WI38 (cell line): ENCODE measurements at regions not wholly inside any gene's neighbourhood (a gene's known extent, or its start where the extent isn't known, plus 50 kb on each side); places are given as distances from the start of the nearest gene placed in this dataset.

Experiments used
- H3K4me3 ChIP-seq: 2 replicates; pipeline ENCODE4 v1.5.1; 2011; ENCODE audit warnings: low read depth, mild to moderate bottlenecking, control low read depth, low read length
- TF ChIP-seq, protein P1 (sequence below): IDR thresholded peaks from 2 replicates; pipeline ENCODE4 v1.5.1; 2012; ENCODE audit warnings: low read depth, mild to moderate bottlenecking, control low read depth, low read length

DNA sequence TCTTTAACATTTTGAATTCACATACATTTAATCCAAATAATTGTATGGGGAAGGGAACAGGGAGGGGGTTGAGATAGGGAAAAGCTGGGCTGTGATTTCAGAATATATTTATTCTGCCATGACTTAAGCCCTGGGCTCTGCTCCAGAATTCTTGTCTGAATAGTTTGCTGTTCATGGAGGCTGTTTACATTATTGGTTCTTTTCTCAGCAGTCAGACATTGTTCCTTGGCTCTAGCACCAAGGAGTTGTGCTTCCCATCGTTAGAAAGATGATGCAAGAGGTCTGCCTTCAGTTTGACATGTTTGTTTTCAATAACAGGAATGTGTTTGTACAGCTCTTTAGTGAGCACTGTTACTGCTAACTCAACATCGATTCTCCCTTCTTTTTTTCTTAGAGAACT is 198.8 kb upstream of the CDYL start:
- TF ChIP-seq, protein P1, sequence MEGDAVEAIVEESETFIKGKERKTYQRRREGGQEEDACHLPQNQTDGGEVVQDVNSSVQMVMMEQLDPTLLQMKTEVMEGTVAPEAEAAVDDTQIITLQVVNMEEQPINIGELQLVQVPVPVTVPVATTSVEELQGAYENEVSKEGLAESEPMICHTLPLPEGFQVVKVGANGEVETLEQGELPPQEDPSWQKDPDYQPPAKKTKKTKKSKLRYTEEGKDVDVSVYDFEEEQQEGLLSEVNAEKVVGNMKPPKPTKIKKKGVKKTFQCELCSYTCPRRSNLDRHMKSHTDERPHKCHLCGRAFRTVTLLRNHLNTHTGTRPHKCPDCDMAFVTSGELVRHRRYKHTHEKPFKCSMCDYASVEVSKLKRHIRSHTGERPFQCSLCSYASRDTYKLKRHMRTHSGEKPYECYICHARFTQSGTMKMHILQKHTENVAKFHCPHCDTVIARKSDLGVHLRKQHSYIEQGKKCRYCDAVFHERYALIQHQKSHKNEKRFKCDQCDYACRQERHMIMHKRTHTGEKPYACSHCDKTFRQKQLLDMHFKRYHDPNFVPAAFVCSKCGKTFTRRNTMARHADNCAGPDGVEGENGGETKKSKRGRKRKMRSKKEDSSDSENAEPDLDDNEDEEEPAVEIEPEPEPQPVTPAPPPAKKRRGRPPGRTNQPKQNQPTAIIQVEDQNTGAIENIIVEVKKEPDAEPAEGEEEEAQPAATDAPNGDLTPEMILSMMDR, result no peak
- no peak overlapping the region for H3K4me3 ChIP-seq

DNA sequence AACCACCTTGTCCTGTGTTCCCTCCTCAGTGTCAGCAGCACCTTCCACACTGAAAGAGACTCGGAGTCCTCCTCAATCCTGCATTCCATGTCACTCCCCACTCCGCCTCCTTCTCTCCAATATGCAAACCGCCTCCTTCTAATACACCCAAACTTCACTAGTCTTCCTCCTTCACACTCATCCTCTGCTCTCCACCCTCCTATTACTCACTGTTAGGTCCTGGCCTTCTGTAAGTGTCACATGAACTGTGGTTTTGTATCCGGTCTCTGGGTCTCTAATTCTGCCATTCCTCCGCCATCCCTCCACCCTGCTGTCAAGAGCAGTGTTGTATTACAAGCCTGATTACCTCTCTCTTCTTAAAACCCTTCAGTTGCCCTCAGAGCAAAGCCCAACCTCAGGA is 200.5 kb upstream of the CDYL start:
- H3K4me3 ChIP-seq, result no peak overlapping the region
- TF ChIP-seq, protein P1, result no peak

DNA sequence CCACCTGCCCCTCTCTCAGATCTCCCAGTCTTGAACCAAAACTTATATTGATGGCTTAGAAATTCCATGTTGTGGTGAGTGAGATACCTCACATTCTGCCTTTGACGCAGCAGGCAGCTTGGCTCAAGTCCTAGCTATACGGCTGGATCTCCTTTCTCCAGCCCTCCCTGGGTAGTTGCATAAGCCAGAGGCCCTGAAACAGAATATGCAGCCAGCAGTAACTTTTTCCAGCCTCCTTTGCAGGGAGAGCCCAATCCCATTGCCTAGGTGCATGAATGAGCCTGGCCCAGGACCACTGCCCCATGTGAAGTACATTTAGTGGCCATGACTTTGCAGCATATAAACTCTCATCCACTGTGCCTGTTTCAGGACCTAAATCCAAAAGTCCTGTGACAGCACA is 202.2 kb upstream of the CDYL start:
- H3K4me3 ChIP-seq, result no peak overlapping the region
- TF ChIP-seq, protein P1, result no peak

DNA sequence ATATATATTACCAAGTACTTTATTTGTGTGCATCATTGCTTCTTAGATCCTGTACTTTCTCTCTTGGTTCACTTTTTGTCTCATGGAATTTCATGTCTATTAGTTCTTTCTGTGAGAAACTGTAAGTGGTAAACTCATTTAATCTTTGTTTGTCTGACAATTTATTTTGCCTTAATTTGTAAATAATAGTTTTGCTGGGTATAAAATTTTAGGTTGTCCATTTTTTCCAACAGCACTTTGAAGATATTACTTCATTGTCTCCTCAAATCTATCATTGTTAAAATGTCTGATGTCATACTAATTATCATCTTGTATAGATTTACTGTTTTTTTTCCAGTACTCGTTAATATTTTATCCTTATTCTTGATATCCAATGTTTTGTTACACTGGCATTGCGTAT is 205.2 kb upstream of the CDYL start:
- TF ChIP-seq, protein P1, result no peak

DNA sequence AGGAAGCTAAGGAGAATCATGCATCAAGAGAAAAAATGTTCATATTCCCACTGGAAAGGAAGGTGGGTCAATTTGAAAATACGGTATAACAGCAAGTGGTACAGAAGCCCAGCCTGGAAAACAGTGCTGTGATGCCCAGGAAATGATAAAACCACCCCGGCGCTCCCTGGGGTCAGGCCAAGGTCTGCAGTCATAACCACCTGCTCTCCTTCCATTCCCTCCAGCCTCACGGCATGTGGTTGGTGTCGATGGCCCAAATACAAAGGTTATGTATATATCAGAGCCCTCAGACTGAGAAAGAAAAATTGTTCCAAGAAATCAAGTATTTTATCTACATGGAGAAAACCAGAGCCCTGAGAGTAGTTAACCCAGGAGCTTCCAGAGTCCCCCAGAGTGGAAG is 208.1 kb upstream of the CDYL start:
- no peak overlapping the region for H3K4me3 ChIP-seq
- TF ChIP-seq, protein P1, result no peak

More for the DNA sequence above, 205.2 kb upstream of the CDYL start:
- H3K4me3 ChIP-seq, result no peak overlapping the region

DNA sequence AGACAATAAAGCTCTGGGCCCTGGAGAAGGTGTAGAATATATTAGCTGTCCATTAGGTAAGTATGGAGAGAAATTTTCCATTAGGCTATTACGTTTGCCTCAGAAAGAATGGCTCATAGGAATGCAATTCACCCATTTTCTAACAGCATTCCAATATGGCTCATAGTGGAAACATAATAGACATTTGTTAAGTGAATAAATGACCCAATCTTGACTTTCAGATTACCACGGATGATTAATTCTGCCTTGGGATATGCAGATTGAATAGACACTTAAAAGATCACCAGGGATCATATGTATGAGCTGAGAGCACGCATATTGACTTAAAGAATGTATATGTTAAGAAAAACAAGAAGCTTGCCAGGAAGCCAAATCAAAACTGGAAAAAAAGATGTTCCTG is 209.1 kb upstream of the CDYL start:
- TF ChIP-seq, protein P1, result no peak
- no peak overlapping the region for H3K4me3 ChIP-seq

DNA sequence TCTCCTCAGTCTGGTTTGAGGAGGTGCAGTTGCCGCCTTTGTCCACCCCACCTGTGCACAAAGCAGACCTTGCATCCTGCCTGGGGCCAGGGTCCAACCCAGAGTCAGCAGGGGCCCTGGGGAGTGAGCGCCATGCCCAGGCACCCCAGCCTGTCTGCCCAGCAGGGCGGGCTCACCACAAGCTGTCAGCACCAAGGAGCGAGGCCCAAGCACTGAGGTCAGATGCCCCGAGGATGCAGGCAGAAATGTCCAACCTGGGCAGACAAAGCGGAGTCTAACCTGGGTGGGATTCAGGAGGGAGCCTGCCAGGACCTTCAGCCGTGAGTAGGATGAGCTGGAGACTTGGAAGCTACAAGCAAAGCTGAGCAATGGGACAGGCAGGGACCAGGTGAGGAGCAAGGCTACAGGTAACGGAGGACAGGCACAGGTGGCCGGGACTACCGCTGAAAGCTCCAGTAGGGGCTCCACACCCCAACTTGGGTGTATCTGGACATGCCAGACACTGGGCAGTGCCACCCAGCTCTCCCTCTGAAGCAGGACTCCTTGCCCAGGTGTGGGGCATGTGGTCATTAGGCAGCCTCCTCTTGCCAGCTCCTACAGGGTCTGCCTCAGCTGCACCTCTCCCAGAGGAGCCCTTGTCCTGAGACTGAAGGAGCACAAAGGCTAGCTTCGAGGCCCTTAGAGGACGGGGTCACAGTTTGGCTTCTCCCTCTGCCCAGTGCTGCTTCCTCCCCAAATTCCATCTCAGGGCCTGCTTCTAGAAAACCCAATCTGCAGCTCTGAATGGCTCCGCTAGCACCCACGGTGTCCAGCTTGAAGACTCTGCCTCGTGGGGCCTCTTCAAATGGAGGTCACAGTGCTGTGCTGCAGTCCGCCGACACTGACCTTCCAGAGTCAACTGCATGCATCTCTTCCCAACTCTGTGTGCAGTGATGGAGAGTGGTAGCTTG is 210.6 kb upstream of the CDYL start:
- H3K4me3 ChIP-seq, result no peak overlapping the region
- TF ChIP-seq, protein P1, result no peak
